Muscle of leg (tissue), 3 donors: ENCODE measurements at regions not wholly inside any gene's neighbourhood (a gene's known extent, or its start where the extent isn't known, plus 50 kb on each side); places are given as distances from the start of the nearest gene placed in this dataset.

Experiments
- DNase-seq: peaks from one replicate; pipeline ENCODE4 v3.0.0; 2013
- H3K27ac ChIP-seq: one replicate; pipeline ENCODE4 v1.5.1; 2013; ENCODE audit warnings: mild to moderate bottlenecking, low read length, control low read depth
- H3K27me3 ChIP-seq: one replicate; pipeline ENCODE4 v1.6.1; 2013; ENCODE audit warnings: low read length; ENCODE audit not compliant: control insufficient read depth, insufficient read depth
- H3K36me3 ChIP-seq: one replicate; pipeline ENCODE4 v1.6.1; 2013; ENCODE audit warnings: low read length; ENCODE audit not compliant: control insufficient read depth, insufficient read depth
- H3K4me1 ChIP-seq: one replicate; pipeline ENCODE4 v1.6.1; 2013; ENCODE audit warnings: low read length; ENCODE audit not compliant: control insufficient read depth, insufficient read depth
- H3K4me3 ChIP-seq: one replicate; pipeline ENCODE4 v1.5.1; 2013; ENCODE audit warnings: low read length, control low read depth
- H3K9me3 ChIP-seq: replicated peaks from 2 replicates; pipeline ENCODE4 v1.6.1; 2013; ENCODE audit warnings: low read depth, low read length; ENCODE audit not compliant: control insufficient read depth
- WGBS: methylation state at CpG from one replicate; pipeline ENCODE4 v1.1.5; 2013; ENCODE audit warnings: missing lambda C conversion rate; ENCODE audit not compliant: insufficient coverage; 5-methylcytosine and 5-hydroxymethylcytosine counted together

- Histone ChIP-seq H3K27me3 (no peaks in the 10 kb centered on the region), H3K9me3 (no peaks in the 10 kb centered on the region), H3K4me1 (no peaks in the 10 kb centered on the region), H3K27ac (no peak overlapping the region), H3K4me3 (no peak overlapping the region), H3K36me3 (no peaks in the 10 kb centered on the region)
- WGBS = 93% methylated on average over 3 of the region's 10 CpGs
- no peak for DNase-seq
Observed at GRCh38 chr16:80366023-80366422, 174.8 kb upstream of the DYNLRB2 start.

- Histone ChIP-seq H3K4me3 (no peak overlapping the region), H3K27me3 (no peaks in the 10 kb centered on the region), H3K4me1 (no peaks in the 10 kb centered on the region), H3K27ac (no peak overlapping the region), H3K9me3 (no peaks in the 10 kb centered on the region), H3K36me3 (no peaks in the 10 kb centered on the region)
- DNase-seq = no peak
- WGBS = 86% methylated on average over 1 of the region's 3 CpGs
Observed at GRCh38 chr16:80362816-80363215, 178.0 kb upstream of the DYNLRB2 start.

GRCh38 chr16:80356365-80356764, 184.4 kb upstream of the DYNLRB2 start:
- no peak overlapping the region for H3K27ac ChIP-seq
- no peak overlapping the region for H3K4me3 ChIP-seq
- no peaks in the 10 kb centered on the region for H3K36me3 ChIP-seq
- H3K9me3 ChIP-seq = no peaks in the 10 kb centered on the region
- no peak for DNase-seq
- 100% methylated on average over 2 of the region's 9 CpGs for WGBS
- H3K27me3 ChIP-seq = no peaks in the 10 kb centered on the region
- no peaks in the 10 kb centered on the region for H3K4me1 ChIP-seq

DNA sequence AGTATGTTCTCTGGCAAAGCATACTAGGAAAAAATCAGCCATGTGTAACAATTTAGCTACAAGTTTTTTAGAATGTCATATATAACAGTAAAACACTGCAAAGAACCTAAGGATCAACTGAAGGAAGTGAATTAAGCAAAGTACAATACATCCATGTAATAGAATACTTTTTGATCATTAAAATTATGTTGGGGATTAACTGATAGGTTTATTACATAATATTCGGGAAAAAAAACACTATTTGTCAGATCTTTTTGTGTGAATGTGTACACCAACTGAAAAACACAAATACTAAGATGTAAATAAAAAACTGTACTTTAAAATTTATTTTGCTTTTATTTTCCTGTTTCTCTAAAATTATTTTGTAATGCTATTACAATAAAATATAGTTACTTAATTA, 185.5 kb upstream of the DYNLRB2 start:
- Histone ChIP-seq H3K36me3 (no peaks in the 10 kb centered on the region), H3K9me3 (no peaks in the 10 kb centered on the region), H3K27me3 (no peaks in the 10 kb centered on the region), H3K4me1 (no peaks in the 10 kb centered on the region), H3K4me3 (no peak overlapping the region), H3K27ac (no peak overlapping the region)
- WGBS = no CpG with 5 or more reads among the region's 1 CpG
- no peak for DNase-seq

DNA sequence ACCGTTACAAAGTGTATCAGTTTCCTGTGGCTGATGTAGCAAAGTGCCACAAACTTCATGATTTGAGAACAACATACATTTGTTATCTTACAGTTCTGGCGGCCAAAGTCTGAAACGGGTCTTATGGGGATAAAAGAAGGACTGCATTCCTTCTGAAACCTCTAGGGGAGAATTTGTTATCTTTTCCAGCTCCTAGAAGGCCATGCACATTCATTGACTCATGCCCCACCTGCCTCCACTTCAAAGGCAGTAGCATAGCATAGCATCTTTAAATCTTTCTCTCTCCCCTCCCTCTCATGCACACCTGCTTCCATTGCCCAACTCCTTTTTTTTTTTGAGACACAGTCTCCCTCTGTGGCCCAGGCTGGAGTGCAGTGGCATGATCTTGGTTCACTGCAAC, 190.7 kb upstream of the DYNLRB2 start:
- H3K36me3 ChIP-seq = no peaks in the 10 kb centered on the region
- no CpG with 5 or more reads among the region's 3 CpGs for WGBS
- no peak overlapping the region for H3K27ac ChIP-seq
- H3K4me3 ChIP-seq = no peak overlapping the region
- peaks cover 13% of the 10 kb centered on the region for H3K4me1 ChIP-seq
- peaks cover 3% of the 10 kb centered on the region for H3K9me3 ChIP-seq
- DNase-seq = no peak
- no peaks in the 10 kb centered on the region for H3K27me3 ChIP-seq

GRCh38 chr16:80347900-80348299, 192.9 kb upstream of the DYNLRB2 start:
- Histone ChIP-seq H3K4me3 (no peak overlapping the region), H3K27me3 (no peaks in the 10 kb centered on the region), H3K36me3 (no peaks in the 10 kb centered on the region), H3K4me1 (peaks cover 13% of the 10 kb centered on the region), H3K9me3 (peaks cover 3% of the 10 kb centered on the region), H3K27ac (no peak overlapping the region)
- DNase-seq = peak; percentile 71
- 57% methylated on average over 2 of the region's 3 CpGs for WGBS

GRCh38 chr16:80347002-80347401, 193.8 kb upstream of the DYNLRB2 start:
- Histone ChIP-seq H3K27me3 (no peaks in the 10 kb centered on the region), H3K27ac (no peak overlapping the region), H3K9me3 (peaks cover 3% of the 10 kb centered on the region), H3K4me1 (peaks cover 13% of the 10 kb centered on the region), H3K4me3 (no peak overlapping the region), H3K36me3 (no peaks in the 10 kb centered on the region)
- WGBS = 93% methylated on average over 3 of the region's 3 CpGs
- DNase-seq = no peak

DNA sequence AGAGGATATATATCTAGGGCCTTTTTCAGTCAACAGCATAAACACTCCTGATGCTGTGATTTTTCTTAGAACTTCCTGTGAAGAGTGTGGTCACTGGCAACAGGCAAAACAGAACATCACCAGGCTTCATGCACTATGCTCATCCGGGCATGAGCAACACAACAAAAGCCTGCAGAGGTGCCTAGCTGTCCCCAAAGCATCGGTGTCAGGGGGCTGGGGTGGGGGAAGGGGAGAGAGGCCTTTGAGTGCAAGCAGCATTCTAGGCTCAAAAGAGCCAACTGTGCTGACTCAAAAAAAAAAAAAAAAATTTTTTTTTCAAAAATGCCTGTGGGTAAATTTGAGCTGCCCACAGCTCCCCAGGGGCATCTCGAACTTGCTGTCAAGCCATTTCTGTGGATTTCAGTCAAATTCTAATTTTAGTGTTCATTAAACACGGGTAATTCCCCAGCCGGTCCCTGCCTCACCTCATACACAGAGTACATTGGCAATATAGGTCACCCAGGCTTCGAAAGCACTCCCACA, 194.6 kb upstream of the DYNLRB2 start:
- no peaks in the 10 kb centered on the region for H3K27me3 ChIP-seq
- WGBS = 50% methylated on average over 3 of the region's 6 CpGs

GRCh38 chr16:80345701-80346100, 195.1 kb upstream of the DYNLRB2 start:
- WGBS = 63% methylated on average over 2 of the region's 3 CpGs
- DNase-seq = no peak
- no peak overlapping the region for H3K4me3 ChIP-seq
- H3K4me1 ChIP-seq = peaks cover 13% of the 10 kb centered on the region
- H3K36me3 ChIP-seq = no peaks in the 10 kb centered on the region
- H3K27me3 ChIP-seq = no peaks in the 10 kb centered on the region
- peaks cover 3% of the 10 kb centered on the region for H3K9me3 ChIP-seq
- H3K27ac ChIP-seq = no peak overlapping the region

More for the DNA sequence above, 194.6 kb upstream of the DYNLRB2 start:
- Histone ChIP-seq H3K36me3 (no peaks in the 10 kb centered on the region), H3K27ac (no peak overlapping the region), H3K4me3 (no peak overlapping the region), H3K9me3 (peaks cover 3% of the 10 kb centered on the region), H3K4me1 (peaks cover 13% of the 10 kb centered on the region)
- peak; percentile 16 for DNase-seq

GRCh38 chr16:80344570-80344969, 196.2 kb upstream of the DYNLRB2 start:
- WGBS = 80% methylated on average over 1 of the region's 2 CpGs
- Histone ChIP-seq H3K4me1 (peaks cover 13% of the 10 kb centered on the region), H3K27ac (no peak overlapping the region), H3K36me3 (no peaks in the 10 kb centered on the region), H3K27me3 (no peaks in the 10 kb centered on the region), H3K4me3 (no peak overlapping the region), H3K9me3 (peaks cover 3% of the 10 kb centered on the region)
- no peak for DNase-seq

GRCh38 chr16:80341263-80341662, 199.5 kb upstream of the DYNLRB2 start:
- WGBS = no CpG with 5 or more reads among the region's 3 CpGs
- no peak overlapping the region for H3K4me3 ChIP-seq

More at GRCh38 chr16:80341263-80341662, 199.5 kb upstream of the DYNLRB2 start:
- Histone ChIP-seq H3K27ac (no peak overlapping the region), H3K4me1 (peaks cover 2% of the 10 kb centered on the region), H3K9me3 (no peaks in the 10 kb centered on the region), H3K36me3 (no peaks in the 10 kb centered on the region), H3K27me3 (no peaks in the 10 kb centered on the region)
- DNase-seq = no peak
